AG04450 (cell line): ENCODE measurements at regions not wholly inside any gene's neighbourhood (a gene's known extent, or its start where the extent isn't known, plus 50 kb on each side); places are given as distances from the start of the nearest gene placed in this dataset.

Experiments
- CTCF ChIA-PET: fragments of 300-600, 350-600 bp; formaldehyde crosslinking; extraction: SDS; loops from one replicate; lab custom pipeline; 2022; ENCODE audit warnings: antibody characterized with exemption, inconsistent platforms; lab: Charles Lee
- POLR2A ChIA-PET: fragments of 350-600 bp; formaldehyde crosslinking; extraction: SDS; loops from one replicate; lab custom pipeline; 2021; ENCODE audit warnings: antibody characterized with exemption, inconsistent platforms; lab: Yijun Ruan, JAX
- DNase-seq: peaks from one replicate; pipeline ENCODE4 v3.0.0-alpha.2; 2011; ENCODE audit warnings: low read depth, low spot score
- H3K27ac ChIP-seq: one replicate; pipeline ENCODE4 v1.5.1; 2012; ENCODE audit warnings: low read depth, low read length, control low read depth
- H3K27me3 ChIP-seq: one replicate; pipeline ENCODE4 v1.6.0; 2012; ENCODE audit warnings: low read length; ENCODE audit not compliant: control insufficient read depth, insufficient read depth
- H3K4me3 ChIP-seq: 2 replicates; pipeline ENCODE4 v1.5.1; 2011; ENCODE audit warnings: mild to moderate bottlenecking, low read depth, low read length, control low read depth
- H3K9me3 ChIP-seq: 2 replicates; pipeline ENCODE4 v1.5.1; 2012; ENCODE audit warnings: low read length; ENCODE audit not compliant: control insufficient read depth, insufficient read depth
- TF ChIP-seq, protein P1 (sequence below): IDR thresholded peaks from 2 replicates; pipeline ENCODE4 v1.5.1; 2011; ENCODE audit warnings: low read depth, low read length, control low read depth, inconsistent platforms

DNA sequence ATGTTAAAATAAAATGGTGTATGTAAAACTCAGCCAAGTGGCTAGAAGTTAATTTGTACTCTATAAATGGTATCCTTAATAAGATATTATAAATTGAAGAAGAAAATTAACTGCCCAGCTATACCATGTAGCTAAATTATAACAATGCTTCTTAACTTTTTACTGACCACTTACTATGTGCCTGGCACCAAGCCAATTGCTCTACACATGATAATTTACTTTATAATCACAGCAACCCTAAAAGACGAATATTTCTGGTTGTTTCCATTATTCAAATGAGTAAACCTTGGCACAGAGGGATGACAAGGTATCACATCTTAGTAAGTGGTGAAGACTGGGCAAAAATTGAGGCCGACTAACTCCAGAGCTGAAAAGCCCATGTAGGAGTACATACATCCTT, 1506.6 kb downstream of the PCDH7 start:
- POLR2A ChIA-PET, result no interaction called here
- no peak overlapping the region for H3K27ac ChIP-seq
- TF ChIP-seq, protein P1, sequence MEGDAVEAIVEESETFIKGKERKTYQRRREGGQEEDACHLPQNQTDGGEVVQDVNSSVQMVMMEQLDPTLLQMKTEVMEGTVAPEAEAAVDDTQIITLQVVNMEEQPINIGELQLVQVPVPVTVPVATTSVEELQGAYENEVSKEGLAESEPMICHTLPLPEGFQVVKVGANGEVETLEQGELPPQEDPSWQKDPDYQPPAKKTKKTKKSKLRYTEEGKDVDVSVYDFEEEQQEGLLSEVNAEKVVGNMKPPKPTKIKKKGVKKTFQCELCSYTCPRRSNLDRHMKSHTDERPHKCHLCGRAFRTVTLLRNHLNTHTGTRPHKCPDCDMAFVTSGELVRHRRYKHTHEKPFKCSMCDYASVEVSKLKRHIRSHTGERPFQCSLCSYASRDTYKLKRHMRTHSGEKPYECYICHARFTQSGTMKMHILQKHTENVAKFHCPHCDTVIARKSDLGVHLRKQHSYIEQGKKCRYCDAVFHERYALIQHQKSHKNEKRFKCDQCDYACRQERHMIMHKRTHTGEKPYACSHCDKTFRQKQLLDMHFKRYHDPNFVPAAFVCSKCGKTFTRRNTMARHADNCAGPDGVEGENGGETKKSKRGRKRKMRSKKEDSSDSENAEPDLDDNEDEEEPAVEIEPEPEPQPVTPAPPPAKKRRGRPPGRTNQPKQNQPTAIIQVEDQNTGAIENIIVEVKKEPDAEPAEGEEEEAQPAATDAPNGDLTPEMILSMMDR, result no peak
- no peaks in the 10 kb centered on the region for H3K9me3 ChIP-seq
- H3K4me3 ChIP-seq, result no peak overlapping the region
- no peaks in the 10 kb centered on the region for H3K27me3 ChIP-seq
- DNase-seq, result no peak
- CTCF ChIA-PET, result no interaction called here

DNA sequence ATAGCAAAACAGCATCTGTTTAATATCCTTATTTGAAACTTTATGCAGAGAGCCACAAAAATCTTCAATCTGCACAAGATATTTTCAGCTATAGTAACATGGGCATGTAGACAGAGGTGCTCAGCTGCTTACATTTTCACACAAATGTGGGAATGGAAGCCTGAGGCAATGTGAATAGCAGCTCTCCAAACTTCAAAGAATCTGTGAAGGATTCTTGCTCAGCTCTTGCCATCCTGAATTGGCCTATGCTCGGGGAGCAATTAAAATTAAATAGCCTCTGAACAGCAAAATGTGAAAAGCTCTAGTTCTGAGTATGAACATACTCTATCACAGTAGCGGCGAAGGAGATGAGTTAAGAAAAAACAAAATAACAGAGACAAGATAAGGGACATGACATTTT, 1523.8 kb downstream of the PCDH7 start:
- Histone ChIP-seq H3K4me3 (no peak overlapping the region), H3K9me3 (no peaks in the 10 kb centered on the region), H3K27me3 (no peaks in the 10 kb centered on the region), H3K27ac (no peak overlapping the region)
- ChIA-PET POLR2A (no interaction called here), CTCF (no interaction called here)
- no peak for DNase-seq
- TF ChIP-seq, protein P1, result no peak

DNA sequence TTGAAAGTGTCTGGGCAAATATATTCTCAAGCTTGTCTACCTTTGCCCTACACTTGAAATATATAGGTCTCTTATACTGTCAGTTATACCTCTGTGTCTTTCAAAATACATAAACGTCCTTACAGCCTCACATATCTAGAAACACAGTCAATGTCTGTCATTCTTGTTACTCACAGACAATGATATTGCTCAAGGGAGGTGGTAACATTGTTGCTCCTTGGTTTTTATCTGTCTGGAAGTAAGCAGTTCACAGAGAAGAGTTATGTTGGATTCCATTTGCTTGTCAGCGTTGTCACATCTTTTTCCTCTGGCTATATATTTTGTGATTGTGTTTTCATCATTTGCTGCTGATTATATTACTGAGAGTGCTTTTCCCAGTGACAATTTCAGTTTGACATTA, 1528.9 kb downstream of the PCDH7 start:
- TF ChIP-seq, protein P1, result no peak
- CTCF ChIA-PET, result no interaction called here
- no peak overlapping the region for H3K27ac ChIP-seq
- H3K9me3 ChIP-seq, result no peaks in the 10 kb centered on the region
- no peak for DNase-seq
- H3K27me3 ChIP-seq, result no peaks in the 10 kb centered on the region
- H3K4me3 ChIP-seq, result no peak overlapping the region
- POLR2A ChIA-PET, result no interaction called here

DNA sequence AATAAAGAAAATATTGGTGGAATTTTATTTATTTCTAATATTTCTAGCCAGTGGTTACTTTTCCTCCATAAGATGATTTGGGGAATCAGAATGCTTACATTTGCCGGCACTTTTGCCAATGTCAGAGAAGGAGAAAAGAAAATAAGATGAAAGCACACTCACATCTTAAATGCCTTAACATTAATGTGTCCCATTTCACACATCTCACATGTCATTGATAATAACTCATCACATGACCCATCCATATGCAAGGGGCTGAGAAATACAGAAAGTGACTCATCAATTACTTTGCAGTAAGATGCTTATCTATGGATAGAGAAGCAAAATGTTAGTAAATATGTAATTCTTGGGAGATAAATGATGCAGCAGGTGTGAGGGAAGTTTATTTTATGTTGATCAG, 1531.0 kb downstream of the PCDH7 start:
- ChIA-PET POLR2A (no interaction called here), CTCF (no interaction called here)
- no peaks in the 10 kb centered on the region for H3K9me3 ChIP-seq
- TF ChIP-seq, protein P1, result no peak
- no peak overlapping the region for H3K4me3 ChIP-seq
- DNase-seq, result no peak
- no peak overlapping the region for H3K27ac ChIP-seq
- no peaks in the 10 kb centered on the region for H3K27me3 ChIP-seq

DNA sequence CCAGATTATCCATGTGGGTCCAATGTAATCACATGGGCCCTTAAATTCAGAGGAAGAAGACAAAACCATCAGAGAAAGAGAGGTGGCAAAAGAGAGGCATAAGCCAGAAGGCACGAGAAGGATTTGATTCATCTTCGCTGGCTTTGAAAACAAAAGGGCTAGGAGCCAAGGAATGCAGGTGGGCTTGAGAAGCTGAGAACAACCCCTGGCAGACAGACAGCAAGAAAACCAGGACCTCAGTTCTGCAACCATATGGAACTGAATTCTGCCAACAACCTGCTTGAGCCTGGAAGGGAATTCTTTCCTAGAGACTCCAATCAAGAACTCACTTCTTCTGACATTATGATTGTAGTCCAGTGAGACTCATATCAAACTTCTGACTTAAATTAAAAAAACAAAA, 1531.8 kb downstream of the PCDH7 start:
- H3K27me3 ChIP-seq, result no peaks in the 10 kb centered on the region
- TF ChIP-seq, protein P1, result no peak
- CTCF ChIA-PET, result no interaction called here
- H3K4me3 ChIP-seq, result no peak overlapping the region
- no peak overlapping the region for H3K27ac ChIP-seq
- no peak for DNase-seq
- H3K9me3 ChIP-seq, result no peaks in the 10 kb centered on the region
- POLR2A ChIA-PET, result no interaction called here
